Epithelial cell of esophagus (primary cell): ENCODE measurements at regions not wholly inside any gene's neighbourhood (a gene's known extent, or its start where the extent isn't known, plus 50 kb on each side); places are given as distances from the start of the nearest gene placed in this dataset.

Experiments
- DNase-seq: peaks from one replicate; pipeline ENCODE4 v3.0.0; 2010; ENCODE audit warnings: low read depth
- H3K4me3 ChIP-seq: 2 replicates; pipeline ENCODE4 v1.5.1; 2011; ENCODE audit warnings: mild to moderate bottlenecking, low read length, control low read depth
- CTCF ChIP-seq: IDR thresholded peaks from 2 replicates; pipeline ENCODE4 v1.5.1; 2011; ENCODE audit warnings: low read depth, mild to moderate bottlenecking, low read length, control low read depth, inconsistent platforms; ENCODE audit not compliant: insufficient read depth; ENCODE audit errors: missing control alignments

- H3K4me3 ChIP-seq, result no peak overlapping the region
- TF ChIP-seq CTCF, result no peak
- no peak for DNase-seq
Observed at GRCh38 chr4:8928074-8928473, 56.4 kb upstream of the HMX1 start.

GRCh38 chr4:8922481-8922880 is 50.8 kb upstream of the HMX1 start:
- no peak for TF ChIP-seq CTCF
- no peak for DNase-seq
- H3K4me3 ChIP-seq, result no peak overlapping the region

- H3K4me3 ChIP-seq, result no peak overlapping the region
- no peak for TF ChIP-seq CTCF
Observed at GRCh38 chr4:8921465-8921864, 49.8 kb upstream of the HMX1 start.

More at GRCh38 chr4:8921465-8921864, 49.8 kb upstream of the HMX1 start:
- DNase-seq, result no peak
